HEK293 (cell line): ENCODE measurements at regions not wholly inside any gene's neighbourhood (a gene's known extent, or its start where the extent isn't known, plus 50 kb on each side); places are given as distances from the start of the nearest gene placed in this dataset.

Experiments used
- CTCF ChIA-PET: fragments of 350-600 bp; formaldehyde crosslinking; extraction: SDS; loops from one replicate; lab custom pipeline; 2021; ENCODE audit warnings: antibody characterized with exemption; lab: Yijun Ruan, JAX
- POLR2A ChIA-PET: fragments of 300-600 bp; formaldehyde crosslinking; extraction: SDS; loops from one replicate; lab custom pipeline; 2020; ENCODE audit warnings: antibody characterized with exemption, inconsistent platforms; lab: Yijun Ruan, JAX
- H3K27ac ChIP-seq: fragments of 200-500 bp; sonication (Bioruptor generic); 2 replicates; pipeline ENCODE4 v1.5.1; 2014; ENCODE audit warnings: low read depth, low read length, control low read depth, inconsistent platforms; ENCODE audit errors: extremely low read depth
- H3K36me3 ChIP-seq, 2 experiments: fragments of 200-500 bp in 1 of 2; sonication (Bioruptor generic) in 1 of 2; 1 replicate in 1 of 2; 2 replicates in 1 of 2; pipeline ENCODE4 v1.5.1; 2014 to 2017; ENCODE audit warnings: inconsistent platforms in 2 of 2, low read length in 2 of 2; ENCODE audit not compliant: control insufficient read depth in 2 of 2, insufficient read depth in 1 of 2
- H3K4me1 ChIP-seq: fragments of 200-500 bp; sonication (Bioruptor generic); 2 replicates; pipeline ENCODE4 v1.5.1; 2014; ENCODE audit warnings: mild to moderate bottlenecking, low read length, inconsistent platforms; ENCODE audit not compliant: control insufficient read depth, insufficient read depth
- H3K4me3 ChIP-seq: 2 replicates; pipeline ENCODE4 v1.5.1; 2011; ENCODE audit warnings: low read depth, mild to moderate bottlenecking, control low read depth, low read length, moderate library complexity
- H3K9me3 ChIP-seq: fragments of 200-500 bp; sonication (Bioruptor generic); 2 replicates; pipeline ENCODE4 v1.5.1; 2014; ENCODE audit warnings: low read depth, low read length, inconsistent platforms; ENCODE audit not compliant: control insufficient read depth, insufficient read depth
- BCL6B ChIP-seq: fragments of 450-650 bp; formaldehyde crosslinking; IDR thresholded peaks from 2 replicates; pipeline ENCODE4 v1.5.1; 2017; ENCODE audit warnings: missing biosample characterization, missing genetic modification characterization
- FEZF1 ChIP-seq: fragments of 450-650 bp; formaldehyde crosslinking; IDR thresholded peaks from 2 replicates; pipeline ENCODE4 v1.5.1; 2016; ENCODE audit warnings: missing biosample characterization, missing genetic modification characterization
- GFI1B ChIP-seq: fragments of 450-650 bp; formaldehyde crosslinking; IDR thresholded peaks from 2 replicates; pipeline ENCODE4 v1.5.1; 2016; ENCODE audit warnings: missing biosample characterization, missing genetic modification characterization
- IKZF3 ChIP-seq: fragments of 450-650 bp; IDR thresholded peaks from 2 replicates; pipeline ENCODE4 v1.5.0; 2018; ENCODE audit warnings: missing biosample characterization, mild to moderate bottlenecking, missing genetic modification characterization, moderate library complexity
- OSR2 ChIP-seq: fragments of 450-650 bp; formaldehyde crosslinking; IDR thresholded peaks from 2 replicates; pipeline ENCODE4 v1.5.1; 2016; ENCODE audit warnings: missing biosample characterization, missing genetic modification characterization
- OVOL3 ChIP-seq: fragments of 450-650 bp; formaldehyde crosslinking; IDR thresholded peaks from 2 replicates; pipeline ENCODE4 v1.5.1; 2016; ENCODE audit warnings: missing biosample characterization, missing genetic modification characterization
- PRDM2 ChIP-seq: fragments of 450-650 bp; formaldehyde crosslinking; IDR thresholded peaks from 2 replicates; pipeline ENCODE4 v1.5.1; 2016; ENCODE audit warnings: missing biosample characterization, missing genetic modification characterization, borderline replicate concordance
- SP7 ChIP-seq: fragments of 450-650 bp; formaldehyde crosslinking; IDR thresholded peaks from 2 replicates; pipeline ENCODE4 v1.5.1; 2016; ENCODE audit warnings: missing biosample characterization, missing genetic modification characterization
- ZBTB20 ChIP-seq: fragments of 450-650 bp; formaldehyde crosslinking; IDR thresholded peaks from 2 replicates; pipeline ENCODE4 v1.5.1; 2016; ENCODE audit warnings: missing biosample characterization, missing genetic modification characterization
- ZEB2 ChIP-seq: fragments of 450-650 bp; formaldehyde crosslinking; IDR thresholded peaks from 2 replicates; pipeline ENCODE4 v1.5.1; 2016; ENCODE audit warnings: missing biosample characterization, missing genetic modification characterization
- ZFHX2 ChIP-seq: fragments of 450-650 bp; formaldehyde crosslinking; conservative IDR thresholded peaks from 2 replicates; pipeline ENCODE4 v1.5.1; 2016; ENCODE audit warnings: missing biosample characterization, missing genetic modification characterization
- ZNF146 ChIP-seq: fragments of 450-650 bp; formaldehyde crosslinking; IDR thresholded peaks from 2 replicates; pipeline ENCODE4 v1.5.1; 2016; ENCODE audit warnings: missing biosample characterization, missing genetic modification characterization
- ZNF169 ChIP-seq: fragments of 450-650 bp; formaldehyde crosslinking; IDR thresholded peaks from 2 replicates; pipeline ENCODE4 v1.5.1; 2016; ENCODE audit warnings: missing biosample characterization, missing genetic modification characterization
- ZNF2 ChIP-seq: fragments of 450-650 bp; formaldehyde crosslinking; IDR thresholded peaks from 2 replicates; pipeline ENCODE4 v1.5.1; 2016; ENCODE audit warnings: missing biosample characterization, missing genetic modification characterization
- ZNF211 ChIP-seq: fragments of 450-650 bp; formaldehyde crosslinking; IDR thresholded peaks from 2 replicates; pipeline ENCODE4 v1.5.1; 2016; ENCODE audit warnings: low read depth, missing biosample characterization, missing genetic modification characterization
- ZNF221 ChIP-seq: fragments of 450-650 bp; formaldehyde crosslinking; IDR thresholded peaks from 2 replicates; pipeline ENCODE4 v1.5.1; 2017; ENCODE audit warnings: missing biosample characterization, missing genetic modification characterization, borderline replicate concordance
- ZNF302 ChIP-seq: fragments of 450-650 bp; formaldehyde crosslinking; IDR thresholded peaks from 2 replicates; pipeline ENCODE4 v1.5.1; 2016; ENCODE audit warnings: missing biosample characterization, missing genetic modification characterization, low read depth
- ZNF335 ChIP-seq: fragments of 450-650 bp; formaldehyde crosslinking; conservative IDR thresholded peaks from 2 replicates; pipeline ENCODE4 v1.5.1; 2016; ENCODE audit warnings: missing biosample characterization, missing genetic modification characterization
- ZNF416 ChIP-seq: fragments of 450-650 bp; formaldehyde crosslinking; IDR thresholded peaks from 2 replicates; pipeline ENCODE4 v1.5.1; 2016; ENCODE audit warnings: missing biosample characterization, missing genetic modification characterization
- ZNF488 ChIP-seq: fragments of 450-650 bp; formaldehyde crosslinking; IDR thresholded peaks from 2 replicates; pipeline ENCODE4 v1.5.1; 2016; ENCODE audit warnings: missing biosample characterization, missing genetic modification characterization
- ZNF561 ChIP-seq: fragments of 450-650 bp; IDR thresholded peaks from 2 replicates; pipeline ENCODE4 v1.5.1; 2018; ENCODE audit warnings: missing biosample characterization, missing genetic modification characterization, borderline replicate concordance
- ZNF660 ChIP-seq: fragments of 450-650 bp; IDR thresholded peaks from 2 replicates; pipeline ENCODE4 v1.5.1; 2018; ENCODE audit warnings: missing biosample characterization, mild to moderate bottlenecking, missing genetic modification characterization
- ZNF785 ChIP-seq: fragments of 450-650 bp; formaldehyde crosslinking; IDR thresholded peaks from 2 replicates; pipeline ENCODE4 v1.5.1; 2016; ENCODE audit warnings: missing biosample characterization, missing genetic modification characterization
- ZNF791 ChIP-seq: fragments of 450-650 bp; formaldehyde crosslinking; IDR thresholded peaks from 2 replicates; pipeline ENCODE4 v1.5.1; 2016; ENCODE audit warnings: missing biosample characterization, missing genetic modification characterization
- ZNF843 ChIP-seq: fragments of 450-650 bp; formaldehyde crosslinking; IDR thresholded peaks from 2 replicates; pipeline ENCODE4 v1.5.1; 2016; ENCODE audit warnings: missing biosample characterization, missing genetic modification characterization
- ZSCAN23 ChIP-seq: fragments of 450-650 bp; formaldehyde crosslinking; IDR thresholded peaks from 2 replicates; pipeline ENCODE4 v1.5.1; 2016; ENCODE audit warnings: missing biosample characterization, missing genetic modification characterization

GRCh38 chr6:148611213-148611612, 135.6 kb upstream of the UST start:
- Histone ChIP-seq H3K27ac (no peak overlapping the region), H3K9me3 (no peaks in the 10 kb centered on the region), H3K4me3 (no peak overlapping the region), H3K36me3 (no peaks in the 10 kb centered on the region), H3K4me1 (no peaks in the 10 kb centered on the region)
- CTCF ChIA-PET: interaction anchor here (0.6 to 1.3 kb wide), 5 partner anchors 29 to 1139 kb away, joined by 3 to 6 read pairs (median 3); partner anchors contain the start of gene PCMT1
- POLR2A ChIA-PET: no interaction called here
- TF ChIP-seq ZFHX2 (tag by site-specific recombination) (peak; percentile 43), ZNF211 (no peak), ZEB2 (tag by site-specific recombination) (peak; percentile 41; the same call in 1 of the 2 replicates), GFI1B (peak; percentile 87), ZNF335 (tag by site-specific recombination) (peak; percentile 21; the same call in 1 of the 2 replicates), ZNF660 (tag by site-specific recombination) (peak; percentile 95), IKZF3 (no peak), SP7 (tag by site-specific recombination) (0 out of 2 replicates have a peak, but pooled peaks have one; percentile 17), ZNF843 (tag by site-specific recombination) (0 out of 2 replicates have a peak, but pooled peaks have one; percentile 21), FEZF1 (peak; percentile 29; the same call in 1 of the 2 replicates), OVOL3 (no peak)

GRCh38 chr6:148612043-148612442, 134.8 kb upstream of the UST start:
- Histone ChIP-seq H3K9me3 (no peaks in the 10 kb centered on the region), H3K4me3 (no peak overlapping the region), H3K27ac (no peak overlapping the region), H3K4me1 (no peaks in the 10 kb centered on the region), H3K36me3 (no peaks in the 10 kb centered on the region)
- no peak for TF ChIP-seq ZNF146
- no peak for TF ChIP-seq ZBTB20 (tag by site-specific recombination)
- TF ChIP-seq ZNF221 (tag by site-specific recombination): no peak
- TF ChIP-seq ZNF2 (tag by site-specific recombination): no peak
- ChIA-PET POLR2A (no interaction called here), CTCF (interaction anchor here (0.6 to 1.5 kb wide), 4 partner anchors 11 to 332 kb away, joined by 3 to 6 read pairs (median 4); no protein-coding TSS in a partner anchor)

- 0 out of 2 replicates have a peak, but pooled peaks cover 3% of the 10 kb centered on the region for H3K4me1 ChIP-seq
- no peaks in the 10 kb centered on the region for H3K9me3 ChIP-seq
- no peak overlapping the region for H3K27ac ChIP-seq
- no peaks in the 10 kb centered on the region for H3K36me3 ChIP-seq
- H3K4me3 ChIP-seq: no peak overlapping the region
- ChIA-PET CTCF (no interaction called here), POLR2A (no interaction called here)
- TF ChIP-seq ZNF561 (tag by site-specific recombination) (no peak), ZNF169 (tag by site-specific recombination) (no peak), PRDM2 (tag by site-specific recombination) (no peak), OSR2 (tag by site-specific recombination) (no peak), ZNF488 (tag by site-specific recombination) (no peak), ZNF791 (tag by site-specific recombination) (no peak), ZSCAN23 (no peak), BCL6B (tag by site-specific recombination) (no peak), ZNF785 (tag by site-specific recombination) (no peak), ZNF416 (tag by site-specific recombination) (no peak), ZNF302 (tag by site-specific recombination) (no peak), ZFHX2 (tag by site-specific recombination) (no peak)
Measured at GRCh38 chr6:148614602-148615001, 132.2 kb upstream of the UST start.
